Gastrocnemius medialis (tissue), 4 donors: ENCODE measurements at regions not wholly inside any gene's neighbourhood (a gene's known extent, or its start where the extent isn't known, plus 50 kb on each side); places are given as distances from the start of the nearest gene placed in this dataset.

Source experiments
- ATAC-seq, 2 donors: fragments of 150-250 bp; one replicate each; pipeline ENCODE4 v1.9.1; 2016
- DNase-seq, 2 donors: peaks; one replicate each; pipeline ENCODE4 v3.0.0-alpha.2; 2019
- H3K27ac ChIP-seq, 4 donors: fragments of 200-600 bp; sonication (generic); 1 replicate in 1 of 4; 2 replicates in 3 of 4; pipeline ENCODE4 v1.5.1; 2016 to 2018; ENCODE audit warnings: mild to moderate bottlenecking in 2 of 4, moderate library complexity in 1 of 4
- H3K27me3 ChIP-seq, 3 donors: fragments of 200-600 bp; sonication (generic) in 2 of 3; 1 replicate in 1 of 3; 2 replicates in 2 of 3; pipeline versions ENCODE4 v1.5.1 to v1.6.0; 2016 to 2019; ENCODE audit warnings: mild to moderate bottlenecking in 1 of 3, moderate library complexity in 1 of 3
- H3K36me3 ChIP-seq, 2 donors: fragments of 200-600 bp; sonication (generic) in 1 of 2; one replicate each; pipeline ENCODE4 v1.5.1; 2017 to 2018
- H3K4me1 ChIP-seq, 2 donors: fragments of 200-600 bp; sonication (generic) in 1 of 2; one replicate each; pipeline ENCODE4 v1.5.1; 2016 to 2017; ENCODE audit warnings: mild to moderate bottlenecking in 2 of 2
- H3K4me3 ChIP-seq, 4 donors: fragments of 200-600 bp; sonication (generic) in 3 of 4; 1 replicate in 1 of 4; 2 replicates in 3 of 4; pipeline ENCODE4 v1.5.1; 2016 to 2019; ENCODE audit warnings: mild to moderate bottlenecking in 2 of 4
- H3K9me3 ChIP-seq, 3 donors: fragments of 200-600 bp; sonication (generic) in 2 of 3; 1 replicate in 1 of 3; 2 replicates in 2 of 3; pipeline ENCODE4 v1.5.1; 2016 to 2019
- CTCF ChIP-seq, 5 experiments: fragments of 450-650 bp in 3 of 5; fragments of 200-600 bp in 2 of 5; sonication (generic) in 2 of 5; IDR thresholded peaks in 4 of 5; conservative IDR thresholded peaks in 1 of 5; 1 replicate in 4 of 5; 2 replicates in 1 of 5; pipeline ENCODE4 v1.5.1; 2016 to 2019; ENCODE audit warnings: antibody characterized with exemption in 5 of 5, mild to moderate bottlenecking in 3 of 5, moderate library complexity in 3 of 5
- POLR2A ChIP-seq, 2 donors: fragments of 450-650 bp; IDR thresholded peaks; one replicate each; pipeline ENCODE4 v1.6.1; 2017; ENCODE audit warnings: antibody characterized with exemption in 2 of 2, mild to moderate bottlenecking in 2 of 2, moderate library complexity in 2 of 2
- in situ Hi-C, 4 donors: fragments of 200-750 bp; cut with MboI; loops; one replicate each; pipeline versions ENCODE4 v1.15.0 to v1.8.0; 2017; ENCODE audit warnings: low sequenced_read_pairs in 4 of 4
- intact Hi-C: fragments of 100-400 bp; cut with DNase I; formaldehyde crosslinking; loops from one replicate; pipeline ENCODE4 v1.15.1; 2023; ENCODE audit warnings: low total_unique reads

GRCh38 chr1:17916702-17917101, 161.6 kb downstream of the ACTL8 start:
- Histone ChIP-seq H3K36me3 (no peaks in the 10 kb centered on the region), H3K9me3 (no peaks in the 10 kb centered on the region), H3K27ac (no peak overlapping the region), H3K27me3 (peaks cover 19 to 23% (median 20%) of the 10 kb centered on the region in 3 donors), H3K4me3 (no peak overlapping the region), H3K4me1 (no peaks in the 10 kb centered on the region)
- no peak for ATAC-seq
- DNase-seq, result no peak
- TF ChIP-seq CTCF (IDR thresholded peaks at IDR 0.05 in 4 of 5, conservative IDR thresholded peaks at IDR 0.05 in 1 of 5) (no peak), POLR2A (IDR thresholded peaks at IDR 0.05) (no peak)
- intact Hi-C loops (no loop called here), in situ Hi-C loops (no loop called here)

- TF ChIP-seq CTCF (IDR thresholded peaks at IDR 0.05 in 4 of 5, conservative IDR thresholded peaks at IDR 0.05 in 1 of 5) (no peak), POLR2A (IDR thresholded peaks at IDR 0.05) (no peak)
- Histone ChIP-seq H3K27ac (no peak overlapping the region), H3K4me1 (no peaks in the 10 kb centered on the region), H3K4me3 (no peak overlapping the region), H3K9me3 (no peaks in the 10 kb centered on the region), H3K27me3 (peaks cover 9 to 19% (median 14%) of the 10 kb centered on the region in 3 donors), H3K36me3 (no peaks in the 10 kb centered on the region)
- intact Hi-C loops, result no loop called here
- in situ Hi-C loops, result no loop called here
- ATAC-seq (no peak), DNase-seq (no peak)
These were observed 164.6 kb downstream of the ACTL8 start for GRCh38 chr1:17919525-17920439.

DNA sequence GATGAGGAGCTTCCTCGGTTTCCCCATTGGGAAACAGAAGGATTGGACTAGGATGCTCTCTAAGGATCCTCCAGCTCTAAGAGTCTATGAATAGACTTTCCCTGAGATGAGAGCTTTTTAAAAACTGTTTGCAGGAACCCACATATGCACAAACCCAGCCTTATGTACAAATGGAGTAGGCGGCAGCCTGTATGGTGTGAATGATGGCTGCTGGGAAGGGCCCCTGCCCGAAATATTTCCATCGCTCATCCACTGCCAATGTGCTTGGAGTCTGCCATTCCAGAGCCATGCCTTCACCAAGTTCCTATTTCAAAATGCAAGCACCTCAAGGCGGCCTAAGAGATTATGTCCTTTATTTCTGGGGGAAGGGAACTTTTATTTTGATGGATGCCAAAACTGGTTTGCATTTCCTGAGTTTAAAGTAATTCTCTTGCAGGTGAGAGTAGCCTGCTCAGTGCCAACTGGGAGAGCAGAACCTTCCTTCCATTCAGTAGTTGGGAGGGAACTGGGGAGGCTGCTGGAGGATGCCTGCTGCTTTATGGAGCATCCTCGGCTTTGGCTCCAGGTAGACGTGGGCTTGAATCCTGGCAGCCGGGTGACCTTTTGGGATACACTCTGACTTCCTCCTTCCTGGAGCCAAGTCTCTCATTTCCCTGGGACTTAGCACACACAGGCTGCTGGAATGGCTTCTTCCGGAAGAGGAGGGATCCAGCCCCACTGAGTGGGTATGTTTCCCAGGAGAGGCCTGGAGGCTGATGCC, 165.9 kb downstream of the ACTL8 start:
- no peaks in the 10 kb centered on the region for H3K4me1 ChIP-seq
- H3K4me3 ChIP-seq, result no peak overlapping the region
- H3K27me3 ChIP-seq, result peaks cover 0 to 25% (median 14%) of the 10 kb centered on the region in 3 donors
- no peak for DNase-seq
- H3K36me3 ChIP-seq, result no peaks in the 10 kb centered on the region
- TF ChIP-seq CTCF (IDR thresholded peaks at IDR 0.05 in 4 of 5, conservative IDR thresholded peaks at IDR 0.05 in 1 of 5), result no peak
- TF ChIP-seq POLR2A (IDR thresholded peaks at IDR 0.05), result no peak
- H3K27ac ChIP-seq, result no peak overlapping the region
- no peak for ATAC-seq
- intact Hi-C loops, result no loop called here
- in situ Hi-C loops, result no loop called here
- no peaks in the 10 kb centered on the region for H3K9me3 ChIP-seq

DNA sequence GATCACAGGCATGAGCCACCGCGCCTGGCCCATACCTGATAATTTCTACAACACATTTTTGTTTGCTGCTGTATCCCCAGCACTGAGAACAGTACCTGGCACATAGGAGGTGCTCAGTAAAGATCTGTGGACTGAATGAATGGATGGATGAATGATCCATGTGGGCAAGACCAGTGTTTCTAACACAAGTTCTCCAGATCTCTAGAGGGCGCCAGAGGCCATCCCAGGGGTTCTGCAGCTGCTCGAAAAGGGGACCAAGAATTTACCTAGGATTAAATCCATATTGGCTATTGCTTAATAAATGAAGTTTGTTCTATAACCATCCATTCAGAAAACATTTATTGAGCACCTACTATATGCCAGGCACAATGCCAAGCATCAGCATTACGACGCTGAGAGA, 167.7 kb downstream of the ACTL8 start:
- H3K4me3 ChIP-seq, result no peak overlapping the region
- DNase-seq, result no peak
- TF ChIP-seq CTCF (IDR thresholded peaks at IDR 0.05 in 4 of 5, conservative IDR thresholded peaks at IDR 0.05 in 1 of 5) (no peak), POLR2A (IDR thresholded peaks at IDR 0.05) (no peak)
- no peaks in the 10 kb centered on the region for H3K9me3 ChIP-seq
- no peaks in the 10 kb centered on the region for H3K36me3 ChIP-seq
- H3K27me3 ChIP-seq, result peaks cover 0 to 38% (median 14%) of the 10 kb centered on the region in 3 donors
- intact Hi-C loops (no loop called here), in situ Hi-C loops (no loop called here)
- ATAC-seq, result no peak
- H3K27ac ChIP-seq, result no peak overlapping the region
- no peaks in the 10 kb centered on the region for H3K4me1 ChIP-seq
